ENCODE measurements at regions not wholly inside any gene's neighbourhood (a gene's known extent, or its start where the extent isn't known, plus 50 kb on each side); places are given as distances from the start of the nearest gene placed in this dataset.
A peak's percentile ranks its signal among the peaks of the same experiment; 100 is the strongest.

- TF ChIP-seq CTCF (IDR thresholded peaks at IDR 0.05; ENCODE audit: insufficient read depth, low read length) = no peak
- H3K4me3 ChIP-seq (ENCODE audit: low read depth, low read length) = no peak overlapping the region
- no peak for DNase-seq (ENCODE audit: low read depth)
Observed at GRCh38 chr4:13181681-13182080, 302.5 kb downstream of the RAB28 start.

GRCh38 chr4:13180701-13181100 lies 303.4 kb downstream of the RAB28 start:
- TF ChIP-seq CTCF (IDR thresholded peaks at IDR 0.05; ENCODE audit: insufficient read depth, low read length) = no peak
- DNase-seq (ENCODE audit: low read depth) = no peak
- no peak overlapping the region for H3K4me3 ChIP-seq (ENCODE audit: low read depth, low read length)

GRCh38 chr4:13178621-13179020 lies 305.5 kb downstream of the RAB28 start:
- H3K4me3 ChIP-seq (ENCODE audit: low read depth, low read length) = no peak overlapping the region
- TF ChIP-seq CTCF (IDR thresholded peaks at IDR 0.05; ENCODE audit: insufficient read depth, low read length) = no peak
- no peak for DNase-seq (ENCODE audit: low read depth)

GRCh38 chr4:13176741-13177142 lies 307.4 kb downstream of the RAB28 start:
- no peak for TF ChIP-seq CTCF (IDR thresholded peaks at IDR 0.05; ENCODE audit: insufficient read depth, low read length)
- DNase-seq (ENCODE audit: low read depth) = no peak
- no peak overlapping the region for H3K4me3 ChIP-seq (ENCODE audit: low read depth, low read length)

DNA sequence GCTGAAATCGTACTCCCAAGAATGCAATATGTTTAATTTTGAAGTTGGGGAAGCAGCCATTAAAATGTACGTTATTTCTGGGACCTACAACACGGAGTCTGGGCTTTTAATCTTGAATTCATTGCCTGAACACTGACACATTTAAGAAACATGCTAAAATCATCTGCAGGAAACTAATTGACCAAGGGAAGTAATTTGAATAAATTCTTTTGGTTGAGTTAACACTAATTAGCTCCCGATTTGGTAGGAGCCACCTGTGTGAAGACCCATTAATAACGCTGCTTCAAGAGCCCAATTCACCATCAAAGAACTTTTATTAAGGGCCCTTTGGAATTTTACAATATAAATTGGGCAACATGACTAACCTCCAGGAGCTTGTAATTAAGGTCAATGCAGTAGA lies 309.2 kb downstream of the RAB28 start:
- DNase-seq (ENCODE audit: low read depth) = no peak
- no peak for TF ChIP-seq CTCF (IDR thresholded peaks at IDR 0.05; ENCODE audit: insufficient read depth, low read length)
- no peak overlapping the region for H3K4me3 ChIP-seq (ENCODE audit: low read depth, low read length)

DNA sequence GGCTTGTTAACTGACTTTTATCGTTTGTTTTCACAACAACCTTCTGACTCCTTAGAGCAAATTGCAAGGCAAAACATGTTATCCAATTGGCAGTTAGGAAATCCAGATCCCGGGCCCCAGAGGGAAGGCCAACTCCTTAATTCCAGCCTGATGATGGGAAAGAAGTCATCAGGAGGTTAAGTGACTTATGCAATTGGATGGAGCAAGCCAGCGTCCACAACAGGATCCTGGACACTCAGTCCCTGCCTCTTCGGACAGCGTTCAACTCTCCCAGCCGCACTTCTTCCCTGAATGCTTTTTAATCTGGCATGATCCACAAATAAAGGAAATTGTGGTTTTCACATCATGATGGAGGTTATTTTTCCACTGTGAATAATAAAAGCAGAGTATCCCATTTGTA lies 310.1 kb downstream of the RAB28 start:
- no peak for TF ChIP-seq CTCF (IDR thresholded peaks at IDR 0.05; ENCODE audit: insufficient read depth, low read length)
- H3K4me3 ChIP-seq (ENCODE audit: low read depth, low read length) = no peak overlapping the region
- peak; percentile 46 for DNase-seq (ENCODE audit: low read depth)

DNA sequence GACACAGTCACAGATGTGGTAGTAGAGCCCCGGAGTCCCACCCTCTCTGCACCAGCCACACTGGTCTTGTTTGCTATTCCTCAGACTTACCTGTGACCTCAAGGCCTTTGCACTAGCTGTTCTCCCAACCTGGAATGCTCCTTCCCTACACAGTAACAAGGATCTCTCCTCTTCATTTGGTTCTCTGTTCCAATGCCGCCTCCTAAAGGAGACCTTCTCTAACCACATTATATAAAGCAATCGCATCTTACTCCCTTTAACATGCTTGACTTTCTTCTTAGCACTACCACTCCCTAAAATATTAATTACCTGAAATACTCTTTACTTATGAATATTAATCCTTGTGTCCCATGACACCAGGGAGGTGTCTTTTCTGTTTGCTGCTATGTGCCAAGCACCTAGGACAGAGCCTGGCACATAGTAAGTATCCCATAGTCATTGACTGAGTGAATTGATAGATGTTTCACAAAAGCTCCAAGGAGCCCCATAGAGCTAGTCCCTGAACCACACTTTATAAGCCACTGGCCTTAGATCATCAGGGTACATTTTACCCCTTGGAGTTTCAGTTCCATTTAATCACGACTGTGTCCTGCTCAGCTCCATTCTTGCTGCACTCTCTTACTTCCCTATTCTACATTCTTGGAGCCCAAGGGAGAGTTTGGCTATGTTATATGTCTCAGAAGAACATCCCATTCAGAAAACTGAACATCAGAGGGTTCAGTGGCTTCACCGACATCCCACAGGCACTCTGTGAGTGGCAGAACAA lies 312.7 kb downstream of the RAB28 start:
- DNase-seq (ENCODE audit: low read depth) = no peak
- H3K4me3 ChIP-seq (ENCODE audit: low read depth, low read length) = no peak overlapping the region
- TF ChIP-seq CTCF (IDR thresholded peaks at IDR 0.05; ENCODE audit: insufficient read depth, low read length) = no peak
